Glomerular visceral epithelial cell (primary cell): ENCODE measurements at regions not wholly inside any gene's neighbourhood (a gene's known extent, or its start where the extent isn't known, plus 50 kb on each side); places are given as distances from the start of the nearest gene placed in this dataset.
"Not testable (repeated sequence)": the region's sequence is repeated elsewhere in the genome, so short reads cannot be mapped to it uniquely, and the experiment has no call there.

Experiments used
- DNase-seq: peaks from one replicate; pipeline ENCODE4 v3.0.0-alpha.2; 2016; ENCODE audit errors: extremely low spot score

- DNase-seq: no peak
Measured at GRCh38 chr20:56689318-56689717, 60.2 kb downstream of the TFAP2C start.

GRCh38 chr20:56689852-56690485 is 60.9 kb downstream of the TFAP2C start:
- no peak for DNase-seq

GRCh38 chr20:56690531-56691175 is 61.5 kb downstream of the TFAP2C start:
- DNase-seq: no peak

- DNase-seq: no peak
Measured at GRCh38 chr20:56691325-56691998, 62.4 kb downstream of the TFAP2C start.

GRCh38 chr20:56693217-56693616 is 64.1 kb downstream of the TFAP2C start:
- DNase-seq: no peak

- DNase-seq: no peak
Measured at GRCh38 chr20:56697476-56697875, 68.4 kb downstream of the TFAP2C start.

- DNase-seq: no peak
Measured at GRCh38 chr20:56698297-56698696, 69.2 kb downstream of the TFAP2C start.

- no peak for DNase-seq
Measured at GRCh38 chr20:56698749-56699148, 69.6 kb downstream of the TFAP2C start.

- DNase-seq: no peak
Measured at GRCh38 chr20:56702931-56703840, 74.1 kb downstream of the TFAP2C start.

- DNase-seq: no peak
Measured at GRCh38 chr20:56706867-56707360, 77.8 kb downstream of the TFAP2C start.

GRCh38 chr20:56708991-56709390 is 79.9 kb downstream of the TFAP2C start:
- DNase-seq: no peak

GRCh38 chr20:56710125-56710524 is 81.0 kb downstream of the TFAP2C start:
- DNase-seq: no peak

GRCh38 chr20:56710577-56710976 is 81.5 kb downstream of the TFAP2C start:
- DNase-seq: not testable (repeated sequence)

- no peak for DNase-seq
Measured at GRCh38 chr20:56711018-56711417, 81.9 kb downstream of the TFAP2C start.

- DNase-seq: no peak
Measured at GRCh38 chr20:56715309-56715708, 86.2 kb downstream of the TFAP2C start.

- DNase-seq: no peak
Measured at GRCh38 chr20:56715902-56716519, 86.9 kb downstream of the TFAP2C start.

GRCh38 chr20:56716806-56717205 is 87.7 kb downstream of the TFAP2C start:
- no peak for DNase-seq

GRCh38 chr20:56718816-56719215 is 89.7 kb downstream of the TFAP2C start:
- DNase-seq: no peak

GRCh38 chr20:56720620-56721213 is 91.6 kb downstream of the TFAP2C start:
- no peak for DNase-seq

GRCh38 chr20:56722042-56722441 is 92.9 kb downstream of the TFAP2C start:
- DNase-seq: no peak

GRCh38 chr20:56723331-56723730 is 94.2 kb downstream of the TFAP2C start:
- DNase-seq: no peak
